ENCODE measurements at regions not wholly inside any gene's neighbourhood (a gene's known extent, or its start where the extent isn't known, plus 50 kb on each side); places are given as distances from the start of the nearest gene placed in this dataset.
"Not testable (repeated sequence)": the region's sequence is repeated elsewhere in the genome, so short reads cannot be mapped to it uniquely, and the experiment has no call there.

- DNase-seq = peak in 1 of 42 donors; percentile 14
- intact Hi-C loops (cut with DNase I) = no loop called here
These were observed 350.6 kb upstream of the MAF start for GRCh38 chr16:79950932-79951719.

GRCh38 chr16:79949417-79949816 is 348.9 kb upstream of the MAF start:
- intact Hi-C loops (cut with DNase I) = no loop called here
- DNase-seq = no peak

GRCh38 chr16:79947771-79948170 is 347.2 kb upstream of the MAF start:
- intact Hi-C loops (cut with DNase I) = no loop called here
- DNase-seq = no peak

GRCh38 chr16:79946252-79946651 is 345.7 kb upstream of the MAF start:
- no peak for DNase-seq

GRCh38 chr16:79943736-79944135 is 343.2 kb upstream of the MAF start:
- DNase-seq = no peak
- intact Hi-C loops (cut with DNase I) = no loop called here

More at GRCh38 chr16:79946252-79946651, 345.7 kb upstream of the MAF start:
- intact Hi-C loops (cut with DNase I) = no loop called here

- no peak for DNase-seq
- intact Hi-C loops (cut with DNase I) = no loop called here
These were observed 338.0 kb upstream of the MAF start for GRCh38 chr16:79938575-79938974.

GRCh38 chr16:79937671-79938070 is 337.1 kb upstream of the MAF start:
- intact Hi-C loops (cut with DNase I); DNase-seq: not testable (repeated sequence)

- DNase-seq = no peak
- intact Hi-C loops (cut with DNase I) = no loop called here
These were observed 333.1 kb upstream of the MAF start for GRCh38 chr16:79933603-79934002.

- intact Hi-C loops (cut with DNase I) = no loop called here
- no peak for DNase-seq
These were observed 332.0 kb upstream of the MAF start for GRCh38 chr16:79932572-79932971.

GRCh38 chr16:79931721-79932120 is 331.2 kb upstream of the MAF start:
- intact Hi-C loops (cut with DNase I) = no loop called here
- no peak for DNase-seq

- intact Hi-C loops (cut with DNase I) = no loop called here
- no peak for DNase-seq
These were observed 328.9 kb upstream of the MAF start for GRCh38 chr16:79929260-79929965.

GRCh38 chr16:79928142-79928873 is 327.8 kb upstream of the MAF start:
- DNase-seq = no peak
- intact Hi-C loops (cut with DNase I) = no loop called here

GRCh38 chr16:79926451-79927205 is 326.1 kb upstream of the MAF start:
- intact Hi-C loops (cut with DNase I) = no loop called here
- no peak for DNase-seq

- DNase-seq = no peak
- intact Hi-C loops (cut with DNase I) = no loop called here
These were observed 322.9 kb upstream of the MAF start for GRCh38 chr16:79923431-79923830.

GRCh38 chr16:79920685-79921084 is 320.1 kb upstream of the MAF start:
- intact Hi-C loops (cut with DNase I) = no loop called here
- no peak for DNase-seq

- intact Hi-C loops (cut with DNase I) = no loop called here
These were observed 318.4 kb upstream of the MAF start for GRCh38 chr16:79918916-79919315.

GRCh38 chr16:79915761-79916160 is 315.2 kb upstream of the MAF start:
- no peak for DNase-seq
- intact Hi-C loops (cut with DNase I) = no loop called here

More at GRCh38 chr16:79918916-79919315, 318.4 kb upstream of the MAF start:
- DNase-seq = no peak

- intact Hi-C loops (cut with DNase I) = no loop called here
- no peak for DNase-seq
These were observed 314.6 kb upstream of the MAF start for GRCh38 chr16:79914961-79915720.

All from head of caudate nucleus (tissue), 42 donors.